Liver (tissue), 3 donors: ENCODE measurements at regions not wholly inside any gene's neighbourhood (a gene's known extent, or its start where the extent isn't known, plus 50 kb on each side); places are given as distances from the start of the nearest gene placed in this dataset.

Experiments used
- ATF3 ChIP-seq: IDR thresholded peaks from 2 replicates; pipeline ENCODE4 v1.6.1; 2016; ENCODE audit warnings: antibody characterized with exemption
- CTCF ChIP-seq: fragments of 150-350 bp; IDR thresholded peaks from 2 replicates; pipeline ENCODE4 v1.5.1; 2017; ENCODE audit warnings: improper control_type of control experiment, low read depth, low read length; ENCODE audit not compliant: missing input control
- FOXA2 ChIP-seq: IDR thresholded peaks from 2 replicates; pipeline ENCODE4 v1.6.1; 2016; ENCODE audit warnings: antibody characterized with exemption
- GABPA ChIP-seq, 2 donors: IDR thresholded peaks in 1 of 2; conservative IDR thresholded peaks in 1 of 2; 2 replicates each; pipeline ENCODE4 v1.6.1; 2016; ENCODE audit warnings: antibody characterized with exemption in 2 of 2, mild to moderate bottlenecking in 1 of 2, moderate library complexity in 1 of 2
- JUND ChIP-seq, 2 donors: IDR thresholded peaks; 2 replicates each; pipeline ENCODE4 v1.6.1; 2016; ENCODE audit warnings: antibody characterized with exemption in 2 of 2
- MAX ChIP-seq: IDR thresholded peaks from 2 replicates; pipeline ENCODE4 v1.6.1; 2016; ENCODE audit warnings: antibody characterized with exemption
- RAD21 ChIP-seq, 2 donors: IDR thresholded peaks; 2 replicates each; pipeline ENCODE4 v1.6.1; 2016; ENCODE audit warnings: antibody characterized with exemption in 2 of 2, mild to moderate bottlenecking in 2 of 2
- REST ChIP-seq: IDR thresholded peaks from 2 replicates; pipeline ENCODE4 v1.6.1; 2016; ENCODE audit warnings: antibody characterized with exemption, mild to moderate bottlenecking
- RXRA ChIP-seq, 2 donors: IDR thresholded peaks; 2 replicates each; pipeline ENCODE4 v1.6.1; 2017 to 2018; ENCODE audit warnings: antibody characterized with exemption in 2 of 2, mild to moderate bottlenecking in 1 of 2
- SP1 ChIP-seq: IDR thresholded peaks from 2 replicates; pipeline ENCODE4 v1.6.1; 2018; ENCODE audit warnings: antibody characterized with exemption, mild to moderate bottlenecking
- YY1 ChIP-seq: IDR thresholded peaks from 2 replicates; pipeline ENCODE4 v1.6.1; 2016; ENCODE audit warnings: antibody characterized with exemption, mild to moderate bottlenecking
- ZBTB33 ChIP-seq: IDR thresholded peaks from 2 replicates; pipeline ENCODE4 v1.6.1; 2016; ENCODE audit warnings: antibody characterized with exemption
- donor health status: healthy.
- donor health status: healthy.

- TF ChIP-seq CTCF (no peak), RAD21 (IDR thresholded peaks at IDR 0.05) (no peak), YY1 (no peak), MAX (no peak), SP1 (no peak), REST (no peak), ZBTB33 (no peak), JUND (IDR thresholded peaks at IDR 0.05) (no peak), RXRA (IDR thresholded peaks at IDR 0.05) (no peak), GABPA (IDR thresholded peaks at IDR 0.05 in 1 of 2, conservative IDR thresholded peaks at IDR 0.05 in 1 of 2) (no peak), FOXA2 (no peak), ATF3 (no peak)
Measured at GRCh38 chr14:34254031-34254430, 208.0 kb downstream of the SPTSSA start.
